ENCODE measurements at regions not wholly inside any gene's neighbourhood (a gene's known extent, or its start where the extent isn't known, plus 50 kb on each side); places are given as distances from the start of the nearest gene placed in this dataset.

DNA sequence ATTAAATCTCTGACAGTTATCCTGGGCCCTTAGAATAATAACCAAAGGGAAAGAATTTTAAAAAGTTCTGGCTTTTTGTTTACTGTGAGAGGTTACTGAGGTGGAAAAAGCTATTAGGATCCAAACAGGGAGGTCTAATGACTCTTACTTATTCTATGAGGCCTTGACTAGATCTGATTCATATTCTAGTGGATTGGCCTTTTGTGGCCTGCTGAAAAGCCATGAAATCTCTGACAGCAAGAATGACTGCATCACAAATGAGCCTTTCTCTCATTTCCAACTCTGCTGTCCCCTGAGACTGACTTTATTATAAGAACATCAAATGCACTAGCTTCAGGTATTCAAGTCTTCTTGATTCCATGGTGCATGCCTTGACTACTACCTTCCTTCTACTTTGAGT lies 1797.6 kb downstream of the LRRC4C start:
- no peak for TF ChIP-seq CTCF (IDR thresholded peaks at IDR 0.05; ENCODE audit: low read depth, low read length)
- no peak for TF ChIP-seq POLR2A (IDR thresholded peaks at IDR 0.05; ENCODE audit: extremely low read depth, insufficient read length)
